GM21360 (cell line): ENCODE measurements at regions not wholly inside any gene's neighbourhood (a gene's known extent, or its start where the extent isn't known, plus 50 kb on each side); places are given as distances from the start of the nearest gene placed in this dataset.
"Not testable (repeated sequence)": the region's sequence is repeated elsewhere in the genome, so short reads cannot be mapped to it uniquely, and the experiment has no call there.

Source experiments
- ATAC-seq: cut with Tn5 transposase; IDR thresholded peaks from one replicate; pipeline ENCODE4 v1.9.1; 2021; ENCODE audit warnings: mild to moderate bottlenecking, moderate library complexity; ENCODE audit not compliant: unreplicated experiment

GRCh38 chr13:18322821-18323220, 858.8 kb downstream of the TUBA3C start:
- not testable (repeated sequence) for ATAC-seq

GRCh38 chr13:18319653-18320052, 862.0 kb downstream of the TUBA3C start:
- not testable (repeated sequence) for ATAC-seq

GRCh38 chr13:18303240-18303813, 878.3 kb downstream of the TUBA3C start:
- not testable (repeated sequence) for ATAC-seq

DNA sequence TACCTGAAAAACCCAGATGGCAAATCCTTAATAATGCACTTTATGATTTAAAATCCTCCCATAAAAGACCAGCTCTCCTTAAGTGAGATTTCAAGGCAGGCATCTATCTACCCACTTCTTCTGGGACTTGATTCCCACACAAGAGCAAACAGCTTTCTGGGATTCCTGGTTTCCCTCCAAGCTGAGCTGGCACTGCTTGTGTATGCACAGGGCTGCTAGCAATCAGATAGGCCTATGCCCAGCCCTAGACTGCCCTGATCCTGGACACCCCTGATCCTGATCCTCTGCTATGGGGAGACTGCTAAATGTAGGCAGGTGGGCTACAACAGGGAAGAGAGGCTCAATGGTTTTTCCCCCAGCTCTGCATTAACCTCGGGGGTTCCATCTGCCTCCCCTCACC, 880.7 kb downstream of the TUBA3C start:
- not testable (repeated sequence) for ATAC-seq

GRCh38 chr13:18297359-18297758, 884.3 kb downstream of the TUBA3C start:
- not testable (repeated sequence) for ATAC-seq

DNA sequence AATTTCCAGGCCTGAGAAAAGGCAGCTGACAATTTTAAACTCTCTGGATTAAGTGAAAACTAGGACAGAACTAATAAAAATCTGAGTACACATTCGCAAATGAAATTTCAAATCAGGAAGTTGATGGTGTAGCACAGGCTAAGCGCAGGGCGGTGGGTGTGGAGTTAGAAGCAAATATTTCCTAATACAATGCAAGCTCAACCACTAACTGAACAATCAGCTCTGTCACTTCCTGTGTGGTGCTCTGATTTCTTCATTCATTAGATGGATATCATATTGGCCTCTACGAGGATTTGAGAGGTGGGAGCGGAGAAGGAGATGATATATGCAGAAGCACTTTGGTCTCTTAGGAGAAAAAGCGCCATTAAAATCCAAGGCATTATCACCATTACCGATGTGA, 885.0 kb downstream of the TUBA3C start:
- not testable (repeated sequence) for ATAC-seq

GRCh38 chr13:18294311-18294710, 887.3 kb downstream of the TUBA3C start:
- ATAC-seq = not testable (repeated sequence)

GRCh38 chr13:18286848-18287247, 894.8 kb downstream of the TUBA3C start:
- not testable (repeated sequence) for ATAC-seq

GRCh38 chr13:18285663-18286062, 896.0 kb downstream of the TUBA3C start:
- ATAC-seq = not testable (repeated sequence)

GRCh38 chr13:18284040-18284439, 897.6 kb downstream of the TUBA3C start:
- not testable (repeated sequence) for ATAC-seq

- ATAC-seq = not testable (repeated sequence)
Measured at GRCh38 chr13:18281829-18282597, 899.6 kb downstream of the TUBA3C start.

- not testable (repeated sequence) for ATAC-seq
Measured at GRCh38 chr13:18280904-18281828, 900.5 kb downstream of the TUBA3C start.

DNA sequence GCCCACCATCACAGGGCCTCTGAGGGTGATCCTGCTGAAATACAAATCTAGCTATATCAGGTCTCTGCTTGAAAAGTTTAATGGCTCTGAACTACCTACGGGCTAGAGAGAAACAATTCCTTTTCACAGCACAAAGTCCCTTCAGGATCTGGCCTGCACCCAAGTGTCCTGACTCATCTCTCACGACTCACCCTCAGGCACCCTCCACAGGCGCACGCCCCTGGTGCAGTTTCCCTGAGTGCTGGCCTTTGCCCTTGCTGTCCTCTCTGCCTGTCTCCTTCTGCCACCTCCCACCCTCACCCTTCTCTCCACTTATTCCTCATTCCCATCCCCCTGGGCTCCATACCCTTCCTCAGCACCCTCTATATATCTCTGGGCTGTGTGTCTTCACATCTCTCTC, 901.7 kb downstream of the TUBA3C start:
- not testable (repeated sequence) for ATAC-seq

- ATAC-seq = not testable (repeated sequence)
Measured at GRCh38 chr13:18277372-18277771, 904.3 kb downstream of the TUBA3C start.

DNA sequence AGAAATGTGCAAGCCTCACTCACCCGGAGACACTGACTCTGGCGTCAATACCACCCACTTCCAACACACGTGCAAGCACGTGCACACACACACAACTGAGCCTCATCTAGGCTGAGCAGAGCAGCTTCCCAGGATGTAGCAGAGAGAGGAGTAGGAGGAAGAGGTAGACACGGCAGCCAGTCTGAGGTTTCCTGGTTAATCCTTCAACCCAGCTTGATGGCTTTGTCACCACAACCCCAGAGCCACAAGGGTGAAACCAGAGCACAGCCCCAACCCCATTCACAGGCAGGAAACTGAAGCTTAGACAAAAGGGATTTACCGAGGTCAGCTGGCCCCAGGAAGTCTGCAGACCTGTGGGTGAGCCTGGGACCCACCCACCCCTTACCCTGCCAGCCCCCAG, 905.3 kb downstream of the TUBA3C start:
- not testable (repeated sequence) for ATAC-seq

DNA sequence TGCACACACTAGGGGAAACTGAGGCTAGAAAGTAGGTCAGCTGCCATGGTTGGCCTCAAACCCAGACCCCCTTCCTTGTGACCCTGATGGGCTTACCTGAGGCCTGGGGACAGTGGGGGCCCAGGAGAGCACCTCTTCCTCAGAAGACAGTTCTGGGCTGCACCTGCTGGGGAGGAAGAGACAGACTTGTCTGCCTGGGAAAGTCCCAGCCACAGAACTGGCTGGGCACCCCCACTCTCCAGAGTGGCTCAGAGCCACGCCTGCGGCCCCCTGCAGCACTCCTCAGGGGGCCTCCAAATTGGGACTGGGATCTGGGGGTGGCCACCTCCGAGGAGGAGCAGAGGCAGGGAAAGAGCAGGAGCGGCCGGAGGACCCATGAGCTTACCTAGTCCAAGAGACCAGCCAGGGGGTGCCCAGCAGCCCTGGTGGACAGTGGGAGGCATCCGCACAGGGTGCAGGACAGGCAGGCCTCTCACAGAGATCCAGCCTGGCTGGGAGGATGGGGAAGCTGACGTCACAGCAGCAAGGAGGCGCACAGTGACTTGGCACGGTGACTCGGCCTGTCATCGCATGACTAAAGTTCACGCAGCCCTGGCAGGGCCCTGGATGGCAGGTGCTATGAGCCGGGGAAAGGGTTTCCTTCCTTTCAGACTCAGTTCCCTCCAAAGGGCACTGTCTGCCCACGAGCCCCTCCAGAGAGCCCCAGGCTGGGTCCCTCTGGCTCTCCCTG, 907.7 kb downstream of the TUBA3C start:
- ATAC-seq = not testable (repeated sequence)

DNA sequence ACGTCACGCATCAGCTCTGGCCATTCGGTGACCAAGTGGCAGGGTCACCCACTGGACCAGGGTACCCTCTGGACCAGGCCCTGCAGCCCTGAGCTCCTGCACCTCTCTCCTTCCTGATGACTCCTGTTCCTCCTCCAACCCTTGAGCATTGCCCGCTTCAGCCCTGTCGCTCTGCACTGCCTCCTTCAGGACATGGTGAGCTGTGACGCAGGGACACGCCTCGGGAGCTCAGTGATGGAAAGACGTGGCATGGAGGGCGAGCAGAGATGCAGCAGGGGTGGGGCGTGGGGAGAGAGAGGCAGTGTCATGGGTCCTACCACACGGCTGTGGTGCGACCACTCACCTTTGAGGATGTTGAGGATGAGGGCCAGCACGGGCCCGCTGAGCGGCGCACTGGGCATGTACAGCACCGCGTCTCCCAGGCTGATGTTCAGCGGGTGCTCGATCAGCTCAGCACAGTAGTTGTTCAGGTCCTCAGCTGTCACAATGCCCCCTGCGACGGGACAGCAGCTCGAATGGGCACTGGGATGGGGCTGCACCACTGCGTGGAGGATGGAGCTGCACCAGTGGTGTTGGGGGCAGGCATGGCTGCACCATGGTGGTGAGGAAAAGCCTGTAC, 922.7 kb downstream of the TUBA3C start:
- ATAC-seq = not testable (repeated sequence)

DNA sequence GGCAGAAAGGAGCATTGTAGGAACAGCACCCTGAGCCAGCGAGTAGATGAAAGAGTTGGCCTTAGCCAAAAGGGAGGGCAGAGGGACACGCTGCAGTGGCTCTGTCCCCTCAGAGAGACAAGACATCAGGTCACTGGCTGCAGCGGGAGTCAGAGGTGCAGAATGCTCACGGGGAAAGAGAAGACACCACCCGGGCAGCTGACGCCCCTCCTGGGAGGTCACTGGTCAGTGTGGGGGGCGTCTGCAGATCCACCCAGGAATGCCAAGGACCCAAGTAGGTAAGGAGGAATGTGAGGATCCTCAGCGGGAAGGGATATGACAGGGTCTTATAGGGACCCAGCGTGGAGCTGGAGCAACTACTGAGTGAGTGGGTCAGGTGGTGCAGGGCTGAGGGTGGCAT, 923.9 kb downstream of the TUBA3C start:
- not testable (repeated sequence) for ATAC-seq

DNA sequence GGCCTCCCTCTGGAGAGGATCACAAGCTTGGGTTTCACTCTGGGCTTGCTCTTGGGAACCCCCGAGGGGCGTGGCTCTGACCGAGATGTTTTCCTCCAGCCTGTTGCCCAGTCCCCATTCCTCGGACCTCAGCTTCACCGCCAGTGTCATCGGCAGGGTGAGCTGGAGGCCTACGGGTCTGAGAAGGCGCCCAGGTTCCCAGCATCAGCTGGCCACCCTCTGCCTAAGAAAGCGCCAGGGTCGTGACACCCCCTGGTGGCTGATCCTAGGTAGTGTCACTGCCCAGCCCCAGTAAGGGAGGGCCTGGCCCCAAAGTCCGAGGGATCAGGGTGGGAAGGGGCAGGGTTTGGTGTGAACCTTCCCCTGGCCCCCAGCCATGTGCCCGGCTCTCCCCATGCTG, 928.8 kb downstream of the TUBA3C start:
- not testable (repeated sequence) for ATAC-seq
